SK-N-SH (cell line): ENCODE measurements at regions not wholly inside any gene's neighbourhood (a gene's known extent, or its start where the extent isn't known, plus 50 kb on each side); places are given as distances from the start of the nearest gene placed in this dataset.

Experiments used
- CTCF ChIA-PET: fragments of 300-600, 350-600 bp; formaldehyde crosslinking; extraction: SDS; loops from one replicate; lab custom pipeline; 2021; lab: Yijun Ruan, JAX
- POLR2A ChIA-PET: fragments of 350-600 bp; sonication (Branson Sonifier 250); formaldehyde crosslinking; extraction: SDS; loops from one replicate; lab custom pipeline; 2020; ENCODE audit warnings: antibody characterized with exemption, inconsistent platforms; lab: Yijun Ruan, JAX
- DNase-seq: peaks from one replicate; pipeline ENCODE4 v3.0.0; 2012
- H2AFZ ChIP-seq: fragments of 200-600 bp; sonication (generic); 2 replicates; pipeline ENCODE4 v1.8.1; 2016; ENCODE audit warnings: antibody characterized with exemption, mild to moderate bottlenecking, low read depth
- H3F3A ChIP-seq: fragments of 200-600 bp; sonication (generic); replicated peaks from 2 replicates; pipeline ENCODE3; 2016; ENCODE audit warnings: antibody characterized with exemption, mild to moderate bottlenecking; ENCODE audit not compliant: insufficient read depth
- H3K27ac ChIP-seq, 2 experiments: fragments of 200-500 bp in 1 of 2; fragments of 200-600 bp in 1 of 2; sonication (Bioruptor generic) in 1 of 2; sonication (generic), shearing (Covaris generic) in 1 of 2; 2 replicates each; pipeline versions ENCODE4 v1.5.1 to v1.6.1; 2014 to 2016; ENCODE audit warnings: low read depth in 2 of 2, inconsistent platforms in 1 of 2, low read length in 1 of 2, mild to moderate bottlenecking in 1 of 2, mixed read lengths in 1 of 2
- H3K27me3 ChIP-seq: fragments of 200-600 bp; sonication (generic), shearing (Covaris generic); 2 replicates; pipeline ENCODE4 v1.6.1; 2016; ENCODE audit warnings: mixed run types; ENCODE audit not compliant: insufficient read depth
- H3K36me3 ChIP-seq, 2 experiments: fragments of 200-500 bp in 1 of 2; fragments of 200-600 bp in 1 of 2; sonication (Bioruptor generic) in 1 of 2; sonication (generic) in 1 of 2; replicated peaks in 1 of 2; 2 replicates each; pipeline versions ENCODE3 to v1.5.1; 2014 to 2016; ENCODE audit warnings: low read length in 1 of 2, mild to moderate bottlenecking in 1 of 2; ENCODE audit not compliant: insufficient read depth in 2 of 2, control insufficient read depth in 1 of 2
- H3K4me1 ChIP-seq, 2 experiments: fragments of 200-500 bp in 1 of 2; fragments of 200-600 bp in 1 of 2; sonication (Bioruptor generic) in 1 of 2; sonication (generic), shearing (Covaris generic) in 1 of 2; 2 replicates each; pipeline versions ENCODE4 v1.5.1 to v1.6.1; 2014 to 2016; ENCODE audit warnings: low read depth in 1 of 2, low read length in 1 of 2, mixed run types in 1 of 2; ENCODE audit not compliant: insufficient read depth in 2 of 2, control insufficient read depth in 1 of 2
- H3K4me2 ChIP-seq: fragments of 200-600 bp; sonication (generic), shearing (Covaris generic); 2 replicates; pipeline ENCODE4 v1.6.1; 2017; ENCODE audit warnings: mixed run types
- H3K4me3 ChIP-seq, 2 experiments: fragments of 200-500 bp in 1 of 2; fragments of 200-600 bp in 1 of 2; sonication (Bioruptor generic) in 1 of 2; sonication (generic), shearing (Covaris generic) in 1 of 2; 2 replicates each; pipeline versions ENCODE4 v1.5.1 to v1.8.1; 2014 to 2016; ENCODE audit warnings: low read depth in 2 of 2, inconsistent platforms in 1 of 2, low read length in 1 of 2, mild to moderate bottlenecking in 1 of 2, mixed read lengths in 1 of 2, moderate library complexity in 1 of 2
- H3K79me2 ChIP-seq: fragments of 200-600 bp; sonication (generic); 2 replicates; pipeline ENCODE4 v1.8.1; 2017; ENCODE audit warnings: mild to moderate bottlenecking; ENCODE audit not compliant: insufficient read depth
- H3K9ac ChIP-seq: fragments of 200-600 bp; sonication (generic); 2 replicates; pipeline ENCODE4 v1.6.1; 2017; ENCODE audit warnings: mixed run types
- H3K9me2 ChIP-seq: fragments of 200-600 bp; sonication (generic); 2 replicates; pipeline ENCODE4 v1.6.1; 2017; ENCODE audit warnings: mixed run types
- H3K9me3 ChIP-seq: fragments of 200-600 bp; sonication (generic); 2 replicates; pipeline ENCODE4 v1.6.1; 2017; ENCODE audit warnings: mixed run types, mild to moderate bottlenecking, moderate library complexity
- H4K20me1 ChIP-seq: fragments of 200-600 bp; sonication (generic); 2 replicates; pipeline ENCODE4 v1.6.1; 2017; ENCODE audit warnings: mild to moderate bottlenecking, mixed run types; ENCODE audit not compliant: insufficient read depth
- CHD2 ChIP-seq: fragments of 150-350 bp; IDR thresholded peaks from 2 replicates; pipeline ENCODE4 v1.6.1; 2018; ENCODE audit warnings: low read length; ENCODE audit not compliant: partially characterized antibody
- ELF1 ChIP-seq: IDR thresholded peaks from 2 replicates; pipeline ENCODE4 v1.4.0; 2012
- EP300 ChIP-seq, 2 experiments: IDR thresholded peaks; 2 replicates each; pipeline versions ENCODE4 v1.4.0 to v1.6.1; 2012; ENCODE audit warnings: borderline replicate concordance in 1 of 2, low read depth in 1 of 2, low read length in 1 of 2
- GABPA ChIP-seq: IDR thresholded peaks from 2 replicates; pipeline ENCODE4 v1.4.0; 2012; ENCODE audit warnings: low read depth, mild to moderate bottlenecking
- GATA2 ChIP-seq: sonication (generic); formaldehyde crosslinking; IDR thresholded peaks from 2 replicates; pipeline ENCODE4 v1.5.0; 2020; ENCODE audit warnings: mild to moderate bottlenecking, missing genetic modification reagents
- MEF2A ChIP-seq: IDR thresholded peaks from 2 replicates; pipeline ENCODE4 v1.4.0; 2012; ENCODE audit warnings: low read depth, borderline replicate concordance
- MXI1 ChIP-seq: IDR thresholded peaks from 2 replicates; pipeline ENCODE4 v1.6.1; 2012; ENCODE audit warnings: mild to moderate bottlenecking, low read depth, low read length, improper control_type of control experiment
- NFIC ChIP-seq: IDR thresholded peaks from 2 replicates; pipeline ENCODE4 v1.4.0; 2012; ENCODE audit warnings: borderline replicate concordance
- NRF1 ChIP-seq: IDR thresholded peaks from 2 replicates; pipeline ENCODE4 v1.6.1; 2012; ENCODE audit warnings: low read depth, mild to moderate bottlenecking, low read length
- POLR2AphosphoS5 ChIP-seq: IDR thresholded peaks from 2 replicates; pipeline ENCODE4 v1.6.1; 2012; ENCODE audit warnings: low read depth, low read length
- RXRA ChIP-seq: IDR thresholded peaks from 2 replicates; pipeline ENCODE4 v1.4.0; 2012; ENCODE audit warnings: low read depth, mild to moderate bottlenecking, borderline replicate concordance
- TCF12 ChIP-seq: IDR thresholded peaks from 2 replicates; pipeline ENCODE4 v1.4.0; 2012
- WGBS: methylation state at CpG from one replicate; pipeline ENCODE4 v1.1.6; 2017; ENCODE audit warnings: low lambda C conversion rate; 5-methylcytosine and 5-hydroxymethylcytosine counted together
- TF ChIP-seq, protein P1 (sequence below): IDR thresholded peaks from 2 replicates; pipeline ENCODE4; 2012
- TF ChIP-seq, protein P2 (sequence below): fragments of 200-600 bp; sonication (generic); IDR thresholded peaks from 2 replicates; pipeline ENCODE4 v1.6.1; 2017; ENCODE audit warnings: antibody characterized with exemption, mild to moderate bottlenecking, moderate library complexity
- TF ChIP-seq, protein P3 (sequence below): IDR thresholded peaks from 2 replicates; pipeline ENCODE4 v1.4.0; 2012; ENCODE audit warnings: low read depth, borderline replicate concordance
- TF ChIP-seq, protein P4 (sequence below): IDR thresholded peaks from 2 replicates; pipeline ENCODE4 v1.4.0; 2012; ENCODE audit warnings: low read depth

DNA sequence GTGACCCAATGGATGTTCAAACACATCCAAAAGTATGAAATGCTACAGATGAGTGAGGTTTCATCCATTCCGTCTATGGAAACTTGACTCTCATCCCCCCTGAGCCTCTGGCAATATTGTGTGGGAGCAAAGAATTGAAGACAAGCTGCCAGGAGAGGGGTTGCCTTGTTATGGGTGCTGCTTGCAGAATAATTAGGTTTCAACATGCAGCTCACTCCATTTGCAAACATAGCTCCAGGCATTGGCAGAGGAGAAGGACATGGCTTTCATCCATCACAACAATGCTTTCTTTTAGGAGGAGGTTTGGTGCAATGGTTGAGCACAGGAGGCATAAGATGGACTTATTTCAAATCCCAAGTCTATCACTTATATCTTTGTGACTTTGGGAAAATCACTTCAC, 220.7 kb upstream of the SRRM4 start (continued):
- TF ChIP-seq MEF2A: no peak
- TF ChIP-seq, protein P1, sequence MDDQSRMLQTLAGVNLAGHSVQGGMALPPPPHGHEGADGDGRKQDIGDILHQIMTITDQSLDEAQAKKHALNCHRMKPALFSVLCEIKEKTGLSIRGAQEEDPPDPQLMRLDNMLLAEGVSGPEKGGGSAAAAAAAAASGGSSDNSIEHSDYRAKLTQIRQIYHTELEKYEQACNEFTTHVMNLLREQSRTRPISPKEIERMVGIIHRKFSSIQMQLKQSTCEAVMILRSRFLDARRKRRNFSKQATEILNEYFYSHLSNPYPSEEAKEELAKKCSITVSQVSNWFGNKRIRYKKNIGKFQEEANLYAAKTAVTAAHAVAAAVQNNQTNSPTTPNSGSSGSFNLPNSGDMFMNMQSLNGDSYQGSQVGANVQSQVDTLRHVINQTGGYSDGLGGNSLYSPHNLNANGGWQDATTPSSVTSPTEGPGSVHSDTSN: no peak
- TF ChIP-seq, protein P2, sequence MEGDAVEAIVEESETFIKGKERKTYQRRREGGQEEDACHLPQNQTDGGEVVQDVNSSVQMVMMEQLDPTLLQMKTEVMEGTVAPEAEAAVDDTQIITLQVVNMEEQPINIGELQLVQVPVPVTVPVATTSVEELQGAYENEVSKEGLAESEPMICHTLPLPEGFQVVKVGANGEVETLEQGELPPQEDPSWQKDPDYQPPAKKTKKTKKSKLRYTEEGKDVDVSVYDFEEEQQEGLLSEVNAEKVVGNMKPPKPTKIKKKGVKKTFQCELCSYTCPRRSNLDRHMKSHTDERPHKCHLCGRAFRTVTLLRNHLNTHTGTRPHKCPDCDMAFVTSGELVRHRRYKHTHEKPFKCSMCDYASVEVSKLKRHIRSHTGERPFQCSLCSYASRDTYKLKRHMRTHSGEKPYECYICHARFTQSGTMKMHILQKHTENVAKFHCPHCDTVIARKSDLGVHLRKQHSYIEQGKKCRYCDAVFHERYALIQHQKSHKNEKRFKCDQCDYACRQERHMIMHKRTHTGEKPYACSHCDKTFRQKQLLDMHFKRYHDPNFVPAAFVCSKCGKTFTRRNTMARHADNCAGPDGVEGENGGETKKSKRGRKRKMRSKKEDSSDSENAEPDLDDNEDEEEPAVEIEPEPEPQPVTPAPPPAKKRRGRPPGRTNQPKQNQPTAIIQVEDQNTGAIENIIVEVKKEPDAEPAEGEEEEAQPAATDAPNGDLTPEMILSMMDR: no peak
- TF ChIP-seq EP300 (IDR thresholded peaks at IDR 0.05; ENCODE audit: borderline replicate concordance in 1 of 2, low read depth in 1 of 2, low read length in 1 of 2): peak in 1 of 2 experiments; percentile 86; a peak in 2 of 4 replicates
- TF ChIP-seq ELF1: no peak
- no peak for TF ChIP-seq GABPA

DNA sequence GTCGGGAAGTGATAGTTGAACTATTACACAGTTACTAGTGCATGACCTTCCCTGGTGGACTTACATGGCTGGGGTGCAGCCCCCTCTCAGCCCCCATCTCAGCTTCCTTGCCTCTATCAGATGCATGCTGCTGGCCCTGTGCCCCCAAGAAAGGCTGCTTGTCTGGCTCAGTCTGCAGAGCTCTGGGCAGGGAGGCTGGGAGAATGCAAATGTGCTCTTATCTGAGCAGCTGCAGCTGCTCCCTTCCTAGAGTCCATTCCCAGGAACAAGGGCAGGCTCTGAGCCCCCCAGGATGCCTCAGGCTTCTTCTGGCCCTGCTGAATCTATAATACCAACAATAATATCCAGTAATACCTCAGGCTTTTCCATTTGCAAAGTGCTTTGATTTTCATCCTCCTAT, 218.1 kb upstream of the SRRM4 start:
- Histone ChIP-seq H3K27ac (peak overlapping the region in 1 of 2 experiments; percentile 90; a peak in 2 of 4 replicates), H4K20me1 (no peaks in the 10 kb centered on the region), H2AFZ (no peak overlapping the region), H3K4me3 (no peak overlapping the region), H3K27me3 (no peaks in the 10 kb centered on the region), H3K36me3 (no peaks in the 10 kb centered on the region), H3K9ac (no peak overlapping the region), H3K79me2 (no peaks in the 10 kb centered on the region), H3K9me2 (no peaks in the 10 kb centered on the region), H3K9me3 (no peaks in the 10 kb centered on the region), H3K4me1 (peaks cover 0 to 27% of the 10 kb centered on the region in 2 experiments; a peak in 2 of 4 replicates), H3K4me2 (no peak overlapping the region), H3F3A (no peaks in the 10 kb centered on the region)
- ChIA-PET POLR2A (no interaction called here), CTCF (interaction anchor here (1.6 kb wide), 1 partner anchor 10 kb away, joined by 3 read pairs; no protein-coding TSS in a partner anchor)
- DNase-seq: peak; percentile 39
- 25% methylated on average over 1 of the region's 1 CpG for WGBS
- TF ChIP-seq NFIC: no peak
- 0 out of 2 replicates have a peak, but pooled peaks have one; percentile 21 for TF ChIP-seq MXI1
- TF ChIP-seq CHD2: no peak
- peak in 1 of 2 experiments; percentile 73; a peak in 2 of 4 replicates for TF ChIP-seq EP300 (IDR thresholded peaks at IDR 0.05; ENCODE audit: borderline replicate concordance in 1 of 2, low read depth in 1 of 2, low read length in 1 of 2)
- peak; percentile 74 for TF ChIP-seq GATA2 (CRISPR knock-in tag)
- TF ChIP-seq, protein P1: no peak
- no peak for TF ChIP-seq RXRA
- TF ChIP-seq, protein P3, sequence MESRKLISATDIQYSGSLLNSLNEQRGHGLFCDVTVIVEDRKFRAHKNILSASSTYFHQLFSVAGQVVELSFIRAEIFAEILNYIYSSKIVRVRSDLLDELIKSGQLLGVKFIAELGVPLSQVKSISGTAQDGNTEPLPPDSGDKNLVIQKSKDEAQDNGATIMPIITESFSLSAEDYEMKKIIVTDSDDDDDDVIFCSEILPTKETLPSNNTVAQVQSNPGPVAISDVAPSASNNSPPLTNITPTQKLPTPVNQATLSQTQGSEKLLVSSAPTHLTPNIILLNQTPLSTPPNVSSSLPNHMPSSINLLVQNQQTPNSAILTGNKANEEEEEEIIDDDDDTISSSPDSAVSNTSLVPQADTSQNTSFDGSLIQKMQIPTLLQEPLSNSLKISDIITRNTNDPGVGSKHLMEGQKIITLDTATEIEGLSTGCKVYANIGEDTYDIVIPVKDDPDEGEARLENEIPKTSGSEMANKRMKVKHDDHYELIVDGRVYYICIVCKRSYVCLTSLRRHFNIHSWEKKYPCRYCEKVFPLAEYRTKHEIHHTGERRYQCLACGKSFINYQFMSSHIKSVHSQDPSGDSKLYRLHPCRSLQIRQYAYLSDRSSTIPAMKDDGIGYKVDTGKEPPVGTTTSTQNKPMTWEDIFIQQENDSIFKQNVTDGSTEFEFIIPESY: no peak
- no peak for TF ChIP-seq POLR2AphosphoS5
- TF ChIP-seq TCF12: no peak
- no peak for TF ChIP-seq MEF2A
- TF ChIP-seq, protein P4, sequence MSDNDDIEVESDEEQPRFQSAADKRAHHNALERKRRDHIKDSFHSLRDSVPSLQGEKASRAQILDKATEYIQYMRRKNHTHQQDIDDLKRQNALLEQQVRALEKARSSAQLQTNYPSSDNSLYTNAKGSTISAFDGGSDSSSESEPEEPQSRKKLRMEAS: no peak
- no peak for TF ChIP-seq NRF1
- TF ChIP-seq, all 33 proteins: peak for 3
